ENCODE measurements at regions not wholly inside any gene's neighbourhood (a gene's known extent, or its start where the extent isn't known, plus 50 kb on each side); places are given as distances from the start of the nearest gene placed in this dataset.

DNA sequence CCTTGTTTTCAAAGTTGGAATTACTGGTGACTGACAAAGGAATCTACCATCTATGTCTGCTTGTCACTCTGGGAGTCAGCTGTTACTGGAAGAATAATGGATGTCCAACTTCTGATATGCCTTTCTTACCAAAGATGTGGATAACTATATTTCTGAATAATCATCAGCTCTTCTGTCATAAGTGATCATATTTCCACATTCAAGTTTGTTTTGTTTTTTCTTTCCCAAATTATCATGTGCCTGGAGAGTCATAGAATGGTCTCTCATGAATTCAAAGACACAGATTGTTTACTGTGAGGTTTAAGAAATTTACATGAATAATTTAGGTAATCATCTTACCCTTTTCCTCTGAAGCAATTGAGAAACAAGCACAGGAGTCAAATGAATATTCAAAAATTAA, 986.7 kb upstream of the CDH2 start:
- Histone ChIP-seq H3K36me3 (ENCODE audit: control insufficient read depth in 1 of 2, insufficient read depth in 2 of 2, low read length in 2 of 2) (no peaks in the 10 kb centered on the region), H3K27ac (ENCODE audit: low read length) (peak overlapping the region; percentile 32), H3K27me3 (ENCODE audit: low read depth, low read length) (no peaks in the 10 kb centered on the region), H3K4me3 (ENCODE audit: low read depth in 1 of 2, low read length in 2 of 2) (no peak overlapping the region), H3K9me3 (ENCODE audit: control insufficient read depth in 1 of 2, low read length in 2 of 2) (no peaks in the 10 kb centered on the region), H3K4me1 (ENCODE audit: control insufficient read depth in 1 of 2, insufficient read depth in 2 of 2, low read length in 2 of 2) (peaks cover 0 to 5% of the 10 kb centered on the region in 2 donors)

DNA sequence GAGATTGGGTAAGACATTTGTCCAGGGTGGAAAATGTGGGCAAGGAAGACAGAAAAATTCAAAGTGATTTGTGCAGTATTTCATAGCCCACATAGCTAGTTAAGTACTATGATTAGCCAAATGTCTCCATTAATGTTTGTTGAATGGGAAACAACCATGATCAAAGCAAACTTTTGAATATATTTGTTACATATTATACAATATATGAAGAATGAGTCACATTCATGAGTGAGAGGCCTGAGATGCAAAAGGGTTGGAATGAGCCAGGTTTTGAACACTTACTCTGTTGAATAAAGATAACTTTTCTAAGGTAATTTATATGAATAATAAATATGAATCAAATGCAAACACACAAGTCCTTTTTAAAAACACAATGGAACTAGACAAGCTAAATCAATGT, 984.5 kb upstream of the CDH2 start:
- Histone ChIP-seq H3K4me1 (ENCODE audit: control insufficient read depth in 1 of 2, insufficient read depth in 2 of 2, low read length in 2 of 2) (peaks cover 0 to 5% of the 10 kb centered on the region in 2 donors), H3K9me3 (ENCODE audit: control insufficient read depth in 1 of 2, low read length in 2 of 2) (no peaks in the 10 kb centered on the region), H3K36me3 (ENCODE audit: control insufficient read depth in 1 of 2, insufficient read depth in 2 of 2, low read length in 2 of 2) (no peaks in the 10 kb centered on the region), H3K27me3 (ENCODE audit: low read depth, low read length) (no peaks in the 10 kb centered on the region), H3K4me3 (ENCODE audit: low read depth in 1 of 2, low read length in 2 of 2) (no peak overlapping the region), H3K27ac (ENCODE audit: low read length) (no peak overlapping the region)

DNA sequence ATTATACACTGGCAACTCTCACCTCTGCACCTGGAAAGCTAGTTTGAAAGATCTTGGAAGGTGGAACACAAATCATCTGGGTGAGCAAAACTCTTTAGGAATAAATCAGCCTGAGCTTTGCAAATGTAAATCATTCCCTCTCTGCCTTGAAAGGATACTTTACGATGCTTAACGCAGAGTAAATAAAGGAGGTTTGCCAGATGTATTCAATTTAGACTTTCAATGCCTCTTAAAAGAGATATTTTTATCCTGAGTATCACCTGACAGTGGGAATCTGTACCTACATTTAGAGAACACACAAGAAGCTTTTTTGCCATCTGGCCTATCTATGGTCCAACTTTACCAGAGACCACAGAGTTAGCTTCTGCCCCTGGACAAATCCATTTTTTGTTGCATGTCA, 983.2 kb upstream of the CDH2 start:
- Histone ChIP-seq H3K4me3 (ENCODE audit: low read depth in 1 of 2, low read length in 2 of 2) (no peak overlapping the region), H3K4me1 (ENCODE audit: control insufficient read depth in 1 of 2, insufficient read depth in 2 of 2, low read length in 2 of 2) (peaks cover 0 to 5% of the 10 kb centered on the region in 2 donors), H3K36me3 (ENCODE audit: control insufficient read depth in 1 of 2, insufficient read depth in 2 of 2, low read length in 2 of 2) (no peaks in the 10 kb centered on the region), H3K27me3 (ENCODE audit: low read depth, low read length) (no peaks in the 10 kb centered on the region), H3K9me3 (ENCODE audit: control insufficient read depth in 1 of 2, low read length in 2 of 2) (no peaks in the 10 kb centered on the region), H3K27ac (ENCODE audit: low read length) (no peak overlapping the region)

DNA sequence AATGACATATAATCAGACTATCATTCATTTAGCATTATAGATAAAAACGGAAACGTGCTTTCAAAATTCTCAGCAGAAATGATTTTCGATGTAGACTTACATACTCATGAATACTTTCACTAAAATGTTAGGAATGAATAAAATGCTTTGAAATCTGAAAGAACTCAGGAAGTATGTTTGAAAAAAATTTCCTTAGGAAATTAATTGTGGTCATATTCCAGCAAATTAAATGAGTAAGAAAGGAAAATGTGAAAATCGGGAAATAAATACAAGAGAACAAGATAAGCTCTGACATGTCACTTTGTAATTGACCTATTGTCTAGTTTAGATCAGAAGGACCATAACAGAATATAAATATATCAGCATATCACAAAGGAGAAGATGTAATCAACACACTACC, 981.0 kb upstream of the CDH2 start:
- Histone ChIP-seq H3K4me3 (ENCODE audit: low read depth in 1 of 2, low read length in 2 of 2) (no peak overlapping the region), H3K27me3 (ENCODE audit: low read depth, low read length) (no peaks in the 10 kb centered on the region), H3K9me3 (ENCODE audit: control insufficient read depth in 1 of 2, low read length in 2 of 2) (no peaks in the 10 kb centered on the region), H3K4me1 (ENCODE audit: control insufficient read depth in 1 of 2, insufficient read depth in 2 of 2, low read length in 2 of 2) (peaks cover 0 to 8% of the 10 kb centered on the region in 2 donors), H3K36me3 (ENCODE audit: control insufficient read depth in 1 of 2, insufficient read depth in 2 of 2, low read length in 2 of 2) (peaks cover 0 to 3% of the 10 kb centered on the region in 2 donors), H3K27ac (ENCODE audit: low read length) (no peak overlapping the region)

DNA sequence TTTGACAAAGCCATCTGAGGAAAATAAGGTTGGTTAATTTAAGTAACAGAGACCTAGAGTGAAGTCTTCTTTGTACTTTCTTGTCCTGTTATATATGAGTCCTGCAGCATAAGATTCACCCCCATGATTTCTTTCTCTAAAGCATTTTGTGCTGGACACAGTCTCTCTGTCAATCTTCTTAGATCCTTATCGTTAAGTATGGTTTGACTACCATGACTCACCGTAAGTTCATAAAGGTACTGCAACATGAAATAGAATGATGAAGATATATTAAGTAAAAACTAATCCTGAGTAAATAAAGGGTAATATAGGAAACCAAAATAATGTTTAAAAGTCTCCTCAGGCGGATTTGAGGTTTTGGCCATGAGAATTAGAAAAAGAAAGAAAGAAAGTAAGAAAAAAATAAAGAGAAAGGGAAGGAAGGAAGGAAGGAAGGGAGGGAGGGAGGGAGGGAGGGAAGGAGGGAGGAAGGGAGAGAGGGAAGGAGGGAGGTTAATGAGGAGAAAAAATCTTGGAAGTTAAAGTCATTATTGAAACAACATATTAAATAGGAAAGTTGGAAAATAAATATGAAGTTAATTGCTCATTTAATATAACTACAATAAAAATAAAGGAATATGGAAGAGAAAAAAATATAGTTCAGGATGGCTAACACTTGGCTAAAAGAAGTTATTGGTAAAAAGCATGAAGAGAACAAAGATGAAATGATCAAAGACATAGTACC, 980.3 kb upstream of the CDH2 start:
- H3K27ac ChIP-seq (ENCODE audit: low read length), result no peak overlapping the region
- H3K9me3 ChIP-seq (ENCODE audit: control insufficient read depth in 1 of 2, low read length in 2 of 2), result no peaks in the 10 kb centered on the region
- no peaks in the 10 kb centered on the region for H3K27me3 ChIP-seq (ENCODE audit: low read depth, low read length)
- H3K4me3 ChIP-seq (ENCODE audit: low read depth in 1 of 2, low read length in 2 of 2), result no peak overlapping the region
- H3K4me1 ChIP-seq (ENCODE audit: control insufficient read depth in 1 of 2, insufficient read depth in 2 of 2, low read length in 2 of 2), result peaks cover 0 to 8% of the 10 kb centered on the region in 2 donors
- H3K36me3 ChIP-seq (ENCODE audit: control insufficient read depth in 1 of 2, insufficient read depth in 2 of 2, low read length in 2 of 2), result peaks cover 0 to 3% of the 10 kb centered on the region in 2 donors

DNA sequence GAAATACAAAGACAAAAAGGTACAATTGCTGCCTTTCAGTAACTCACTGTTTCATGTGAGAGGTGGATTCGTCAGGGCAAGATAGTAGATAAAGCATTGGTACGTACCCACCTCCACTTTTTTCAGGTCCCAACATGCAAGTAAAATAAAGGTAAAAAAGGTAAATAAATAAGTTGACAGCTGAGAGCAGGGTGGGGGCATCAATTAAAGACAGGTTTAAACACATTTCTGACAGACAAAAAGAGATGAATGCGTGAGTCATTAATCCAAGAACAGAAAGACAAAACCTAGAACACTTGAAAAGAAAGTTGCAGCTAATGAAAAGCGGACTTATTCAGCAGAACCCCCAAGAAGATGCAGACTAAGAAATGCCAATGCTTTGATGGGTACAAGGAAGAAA, 979.6 kb upstream of the CDH2 start:
- H3K4me1 ChIP-seq (ENCODE audit: control insufficient read depth in 1 of 2, insufficient read depth in 2 of 2, low read length in 2 of 2), result peaks cover 0 to 8% of the 10 kb centered on the region in 2 donors
- H3K36me3 ChIP-seq (ENCODE audit: control insufficient read depth in 1 of 2, insufficient read depth in 2 of 2, low read length in 2 of 2), result peaks cover 0 to 3% of the 10 kb centered on the region in 2 donors
- H3K27me3 ChIP-seq (ENCODE audit: low read depth, low read length), result no peaks in the 10 kb centered on the region
- no peak overlapping the region for H3K27ac ChIP-seq (ENCODE audit: low read length)
- H3K9me3 ChIP-seq (ENCODE audit: control insufficient read depth in 1 of 2, low read length in 2 of 2), result no peaks in the 10 kb centered on the region
- H3K4me3 ChIP-seq (ENCODE audit: low read depth in 1 of 2, low read length in 2 of 2), result no peak overlapping the region

DNA sequence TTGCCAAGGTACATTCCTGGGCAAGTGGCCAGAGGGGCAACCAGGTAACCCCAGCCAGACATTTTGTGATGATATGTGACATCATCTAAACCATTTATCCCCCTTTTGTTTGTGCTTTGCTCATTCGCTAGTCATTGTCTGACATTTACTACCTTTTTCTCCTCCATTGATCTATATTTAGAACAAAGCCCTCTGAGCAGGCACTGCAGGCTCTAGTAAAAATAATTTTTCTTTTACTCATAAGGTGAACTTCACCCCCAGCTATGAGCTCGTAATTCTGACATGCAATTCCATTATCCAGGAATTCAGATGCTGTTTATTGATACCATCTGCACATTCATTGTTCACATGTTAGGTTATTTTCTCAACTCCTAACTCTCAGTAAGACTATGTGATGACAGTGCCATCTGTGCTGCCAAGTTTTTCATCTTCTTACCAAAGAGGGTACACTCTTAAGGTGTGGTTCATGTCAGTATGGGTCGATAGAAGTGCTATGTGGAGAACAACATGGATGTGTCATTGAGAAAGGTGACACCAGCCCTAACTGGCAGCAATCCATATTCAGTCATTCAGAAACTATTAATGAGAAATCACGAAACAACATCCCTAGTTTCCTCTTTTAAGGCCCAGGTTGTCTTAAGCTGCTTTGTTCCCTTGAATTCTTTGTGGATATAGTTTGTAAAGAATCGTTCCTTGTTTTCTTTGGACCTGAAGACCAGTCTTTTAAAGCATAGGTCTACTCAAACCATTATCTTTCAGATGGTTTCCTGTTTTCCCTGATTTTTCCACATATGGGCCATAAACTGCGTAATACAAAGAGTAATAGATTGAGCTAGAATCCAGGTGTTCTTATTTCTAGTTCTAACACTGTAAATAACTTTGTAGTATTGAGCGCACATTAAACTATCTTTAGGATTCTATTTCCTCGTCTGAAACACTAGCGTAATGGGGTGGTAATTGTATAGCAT, 978.1 kb upstream of the CDH2 start:
- Histone ChIP-seq H3K27ac (ENCODE audit: low read length) (no peak overlapping the region), H3K4me1 (ENCODE audit: control insufficient read depth in 1 of 2, insufficient read depth in 2 of 2, low read length in 2 of 2) (peaks cover 0 to 3% of the 10 kb centered on the region in 2 donors)

DNA sequence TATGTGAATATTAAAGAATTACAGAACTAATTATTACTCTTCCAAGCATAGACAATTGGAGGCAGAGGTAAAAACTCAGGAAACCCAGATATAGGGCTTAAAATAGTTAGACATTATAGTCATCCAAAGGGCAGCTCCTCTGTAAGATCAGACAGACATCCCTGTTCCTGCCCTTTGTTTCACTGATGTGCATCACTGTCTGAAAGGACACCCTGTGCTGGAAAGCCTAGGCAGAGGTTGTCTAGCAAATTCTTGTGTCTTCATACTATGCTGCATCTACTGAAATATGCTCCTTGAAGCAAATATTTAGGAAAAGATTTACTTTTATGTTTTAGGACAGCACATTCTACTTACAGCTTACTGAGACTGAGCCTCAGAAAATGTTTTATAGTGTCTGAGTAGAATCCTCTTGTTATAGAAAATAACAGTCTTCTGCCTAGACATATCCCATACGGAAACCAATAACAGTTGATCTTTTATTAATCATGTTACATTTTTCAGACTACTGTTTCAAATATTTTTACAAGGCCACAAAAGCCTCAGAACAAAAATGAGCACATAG, 977.3 kb upstream of the CDH2 start:
- Histone ChIP-seq H3K4me1 (ENCODE audit: control insufficient read depth in 1 of 2, insufficient read depth in 2 of 2, low read length in 2 of 2) (peaks cover 0 to 3% of the 10 kb centered on the region in 2 donors), H3K36me3 (ENCODE audit: control insufficient read depth in 1 of 2, insufficient read depth in 2 of 2, low read length in 2 of 2) (peaks cover 0 to 3% of the 10 kb centered on the region in 2 donors)

More for the DNA sequence above, 978.1 kb upstream of the CDH2 start:
- H3K4me3 ChIP-seq (ENCODE audit: low read depth in 1 of 2, low read length in 2 of 2), result no peak overlapping the region
- no peaks in the 10 kb centered on the region for H3K27me3 ChIP-seq (ENCODE audit: low read depth, low read length)
- H3K9me3 ChIP-seq (ENCODE audit: control insufficient read depth in 1 of 2, low read length in 2 of 2), result no peaks in the 10 kb centered on the region
- H3K36me3 ChIP-seq (ENCODE audit: control insufficient read depth in 1 of 2, insufficient read depth in 2 of 2, low read length in 2 of 2), result peaks cover 0 to 3% of the 10 kb centered on the region in 2 donors

DNA sequence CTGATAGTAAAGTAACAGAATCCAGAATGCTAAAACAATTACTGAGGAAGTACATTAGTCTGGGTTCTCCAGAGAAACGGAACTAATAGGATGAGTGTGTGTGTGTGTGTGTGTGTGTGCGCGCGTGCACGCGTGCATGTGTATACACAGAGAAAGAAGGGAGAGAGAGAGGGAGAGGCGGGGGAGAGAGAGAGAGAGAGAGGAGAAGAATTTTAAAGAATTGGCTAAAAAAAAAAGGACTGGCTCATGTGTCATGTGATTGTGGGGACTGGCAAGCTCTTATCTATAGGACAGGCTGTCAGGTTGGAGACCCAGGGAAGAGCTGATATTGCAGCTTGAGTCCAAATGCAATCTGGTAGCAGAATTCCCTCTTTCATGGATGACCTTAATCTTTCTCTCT, 976.2 kb upstream of the CDH2 start:
- Histone ChIP-seq H3K4me3 (ENCODE audit: low read depth in 1 of 2, low read length in 2 of 2) (no peak overlapping the region), H3K27ac (ENCODE audit: low read length) (no peak overlapping the region), H3K4me1 (ENCODE audit: control insufficient read depth in 1 of 2, insufficient read depth in 2 of 2, low read length in 2 of 2) (peaks cover 0 to 3% of the 10 kb centered on the region in 2 donors), H3K36me3 (ENCODE audit: control insufficient read depth in 1 of 2, insufficient read depth in 2 of 2, low read length in 2 of 2) (peaks cover 0 to 3% of the 10 kb centered on the region in 2 donors), H3K9me3 (ENCODE audit: control insufficient read depth in 1 of 2, low read length in 2 of 2) (no peaks in the 10 kb centered on the region), H3K27me3 (ENCODE audit: low read depth, low read length) (no peaks in the 10 kb centered on the region)

More for the DNA sequence above, 977.3 kb upstream of the CDH2 start:
- Histone ChIP-seq H3K27ac (ENCODE audit: low read length) (no peak overlapping the region), H3K9me3 (ENCODE audit: control insufficient read depth in 1 of 2, low read length in 2 of 2) (no peaks in the 10 kb centered on the region), H3K4me3 (ENCODE audit: low read depth in 1 of 2, low read length in 2 of 2) (no peak overlapping the region), H3K27me3 (ENCODE audit: low read depth, low read length) (no peaks in the 10 kb centered on the region)

DNA sequence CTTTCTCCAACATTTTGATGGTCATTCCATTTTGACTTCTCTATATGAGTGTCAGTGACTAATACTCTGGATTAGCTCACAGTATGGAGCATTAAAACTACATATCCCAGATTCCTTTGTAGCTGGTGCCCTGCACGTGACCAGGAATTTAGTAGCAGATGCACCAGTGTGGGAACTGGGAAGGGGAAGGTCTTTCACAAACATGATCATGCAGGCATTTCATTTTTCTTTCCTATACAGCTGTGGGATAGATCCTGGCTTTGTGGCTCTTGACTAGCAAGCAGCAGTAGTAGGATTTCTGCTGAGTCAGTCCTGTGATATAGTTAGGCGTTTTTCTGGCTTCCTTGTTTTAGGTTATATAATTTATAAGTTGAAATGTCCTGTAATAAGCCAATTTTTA, 971.0 kb upstream of the CDH2 start:
- Histone ChIP-seq H3K27me3 (ENCODE audit: low read depth, low read length) (no peaks in the 10 kb centered on the region), H3K4me1 (ENCODE audit: control insufficient read depth in 1 of 2, insufficient read depth in 2 of 2, low read length in 2 of 2) (no peaks in the 10 kb centered on the region), H3K27ac (ENCODE audit: low read length) (no peak overlapping the region), H3K36me3 (ENCODE audit: control insufficient read depth in 1 of 2, insufficient read depth in 2 of 2, low read length in 2 of 2) (no peaks in the 10 kb centered on the region), H3K9me3 (ENCODE audit: control insufficient read depth in 1 of 2, low read length in 2 of 2) (no peaks in the 10 kb centered on the region), H3K4me3 (ENCODE audit: low read depth in 1 of 2, low read length in 2 of 2) (no peak overlapping the region)

DNA sequence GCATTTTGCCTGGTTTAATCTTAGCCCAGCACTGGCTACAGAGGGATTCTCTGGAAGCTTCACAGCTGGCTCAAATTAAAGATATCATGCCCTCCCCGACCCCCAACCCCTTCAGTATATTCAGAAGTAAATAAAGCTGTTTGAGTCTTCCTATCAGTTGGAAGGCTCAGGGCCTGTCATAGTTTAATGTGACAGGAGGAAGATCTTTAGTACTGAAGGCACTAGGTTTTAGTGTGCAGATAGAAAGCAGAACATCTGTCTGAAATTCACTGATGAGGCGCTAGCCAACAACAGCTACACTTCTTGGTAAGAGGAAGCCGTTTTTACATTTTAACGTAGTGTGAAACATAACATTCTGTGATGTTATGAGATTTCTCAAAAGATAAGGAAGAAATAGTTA, 969.1 kb upstream of the CDH2 start:
- no peaks in the 10 kb centered on the region for H3K9me3 ChIP-seq (ENCODE audit: control insufficient read depth in 1 of 2, low read length in 2 of 2)
- no peak overlapping the region for H3K27ac ChIP-seq (ENCODE audit: low read length)
- no peaks in the 10 kb centered on the region for H3K36me3 ChIP-seq (ENCODE audit: control insufficient read depth in 1 of 2, insufficient read depth in 2 of 2, low read length in 2 of 2)
- H3K4me3 ChIP-seq (ENCODE audit: low read depth in 1 of 2, low read length in 2 of 2), result no peak overlapping the region
- no peaks in the 10 kb centered on the region for H3K4me1 ChIP-seq (ENCODE audit: control insufficient read depth in 1 of 2, insufficient read depth in 2 of 2, low read length in 2 of 2)
- H3K27me3 ChIP-seq (ENCODE audit: low read depth, low read length), result no peaks in the 10 kb centered on the region

Measured in muscle layer of duodenum (tissue), 2 donors.